PC-9 (cell line): ENCODE measurements at regions not wholly inside any gene's neighbourhood (a gene's known extent, or its start where the extent isn't known, plus 50 kb on each side); places are given as distances from the start of the nearest gene placed in this dataset.

Source experiments
- EZH2 ChIP-seq: fragments of 200-600 bp; sonication (generic); IDR thresholded peaks from 2 replicates; pipeline ENCODE4 v1.8.0; 2017; ENCODE audit warnings: antibody characterized with exemption, low read depth
- TF ChIP-seq, protein P1 (sequence below): fragments of 200-600 bp; sonication (generic); conservative IDR thresholded peaks from 2 replicates; pipeline ENCODE4 v1.6.1; 2017; ENCODE audit warnings: mixed run types, antibody characterized with exemption, mild to moderate bottlenecking, moderate library complexity

DNA sequence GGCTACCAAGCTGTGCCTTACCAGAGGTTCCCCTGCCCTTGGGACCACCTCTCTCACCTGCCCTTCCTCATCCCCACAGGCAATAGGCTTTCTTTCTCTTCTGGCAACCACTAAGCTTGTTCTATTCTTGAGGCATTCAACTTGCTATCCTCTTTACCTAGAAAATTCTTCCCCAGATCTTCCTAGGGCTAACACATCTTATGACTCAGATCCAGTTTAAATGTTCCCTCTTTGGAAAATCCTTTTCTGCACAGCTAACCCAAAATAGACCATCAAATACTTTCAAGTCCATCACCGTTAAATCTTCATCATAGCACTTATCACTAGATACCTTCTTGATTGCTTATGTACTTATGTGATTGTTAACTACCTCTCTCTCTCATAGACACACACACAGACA, 93.7 kb downstream of the ENC1 start:
- TF ChIP-seq EZH2, result no peak
- TF ChIP-seq, protein P1, sequence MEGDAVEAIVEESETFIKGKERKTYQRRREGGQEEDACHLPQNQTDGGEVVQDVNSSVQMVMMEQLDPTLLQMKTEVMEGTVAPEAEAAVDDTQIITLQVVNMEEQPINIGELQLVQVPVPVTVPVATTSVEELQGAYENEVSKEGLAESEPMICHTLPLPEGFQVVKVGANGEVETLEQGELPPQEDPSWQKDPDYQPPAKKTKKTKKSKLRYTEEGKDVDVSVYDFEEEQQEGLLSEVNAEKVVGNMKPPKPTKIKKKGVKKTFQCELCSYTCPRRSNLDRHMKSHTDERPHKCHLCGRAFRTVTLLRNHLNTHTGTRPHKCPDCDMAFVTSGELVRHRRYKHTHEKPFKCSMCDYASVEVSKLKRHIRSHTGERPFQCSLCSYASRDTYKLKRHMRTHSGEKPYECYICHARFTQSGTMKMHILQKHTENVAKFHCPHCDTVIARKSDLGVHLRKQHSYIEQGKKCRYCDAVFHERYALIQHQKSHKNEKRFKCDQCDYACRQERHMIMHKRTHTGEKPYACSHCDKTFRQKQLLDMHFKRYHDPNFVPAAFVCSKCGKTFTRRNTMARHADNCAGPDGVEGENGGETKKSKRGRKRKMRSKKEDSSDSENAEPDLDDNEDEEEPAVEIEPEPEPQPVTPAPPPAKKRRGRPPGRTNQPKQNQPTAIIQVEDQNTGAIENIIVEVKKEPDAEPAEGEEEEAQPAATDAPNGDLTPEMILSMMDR, result no peak
